ENCODE measurements at regions not wholly inside any gene's neighbourhood (a gene's known extent, or its start where the extent isn't known, plus 50 kb on each side); places are given as distances from the start of the nearest gene placed in this dataset.

GRCh38 chr15:93820566-93820965 is 410.8 kb upstream of the MCTP2 start:
- ChIA-PET RAD21 (ENCODE audit: unreplicated experiment) (no interaction called here), SMC1A (ENCODE audit: uncharacterized antibody, unreplicated experiment) (no interaction called here), POLR2A (no interaction called here), CTCF (no interaction called here)
- H3K27ac ChIP-seq (ENCODE audit: control insufficient read depth, insufficient read depth): no peak overlapping the region
- H3K9ac ChIP-seq (ENCODE audit: control insufficient read depth, insufficient read depth, low read length): no peak overlapping the region
- no peaks in the 10 kb centered on the region for H4K20me1 ChIP-seq (ENCODE audit: control insufficient read depth, insufficient read depth)
- no peaks in the 10 kb centered on the region for H3K9me3 ChIP-seq (replicated peaks; ENCODE audit: control insufficient read depth, insufficient read depth, low read length)
- H3K4me3 ChIP-seq: no peak overlapping the region
- 55% methylated on average over 4 of the region's 4 CpGs for WGBS (ENCODE audit: insufficient coverage, insufficient replicate concordance, low lambda C conversion rate, missing lambda C conversion rate)
- no peaks in the 10 kb centered on the region for H3K4me1 ChIP-seq (ENCODE audit: control insufficient read depth, insufficient read depth, low read length)
- no TSS peak for BruUV-seq (replicated peaks)
- ATAC-seq: no peak
- TF ChIP-seq POLR2AphosphoS5 (IDR thresholded peaks at IDR 0.05; ENCODE audit: low read length): no peak
- TF ChIP-seq CBFB (IDR thresholded peaks at IDR 0.05; ENCODE audit: low read depth): no peak
- no peak for TF ChIP-seq RAD51 (IDR thresholded peaks at IDR 0.05)
- no peak for TF ChIP-seq SUZ12 (IDR thresholded peaks at IDR 0.05; ENCODE audit: unreplicated experiment)
- no peak for TF ChIP-seq SREBF1 (IDR thresholded peaks at IDR 0.05; ENCODE audit: low read length)
- no peak for TF ChIP-seq HDGF (IDR thresholded peaks at IDR 0.05)
- TF ChIP-seq IKZF1 (conservative IDR thresholded peaks at IDR 0.05): no peak
- no peak for TF ChIP-seq RFX5 (IDR thresholded peaks at IDR 0.05; ENCODE audit: low read depth, low read length)
- no peak for TF ChIP-seq IRF5 (IDR thresholded peaks at IDR 0.05; ENCODE audit: borderline replicate concordance)
- no peak for TF ChIP-seq SP1 (IDR thresholded peaks at IDR 0.05; ENCODE audit: low read depth, low read length)
- TF ChIP-seq E2F4 (IDR thresholded peaks at IDR 0.05; ENCODE audit: low read depth, low read length): no peak
- no peak for TF ChIP-seq GATAD2B (conservative IDR thresholded peaks at IDR 0.05; ENCODE audit: low read depth)
- TF ChIP-seq SMC3 (IDR thresholded peaks at IDR 0.05; ENCODE audit: borderline replicate concordance, low read length): no peak
- TF ChIP-seq EZH2 (IDR thresholded peaks at IDR 0.05; ENCODE audit: borderline replicate concordance, control insufficient read depth, low read depth, low read length): no peak
- TF ChIP-seq BRCA1 (IDR thresholded peaks at IDR 0.05; ENCODE audit: low read depth, low read length): no peak
- no peak for TF ChIP-seq PBX3 (IDR thresholded peaks at IDR 0.05; ENCODE audit: insufficient replicate concordance, low read depth, low read length)
- no peak for TF ChIP-seq IRF4 (IDR thresholded peaks at IDR 0.05; ENCODE audit: low read depth, low read length)
- TF ChIP-seq SPI1 (IDR thresholded peaks at IDR 0.05; ENCODE audit: borderline replicate concordance, insufficient read depth, low read depth, low read length): no peak
- in situ Hi-C loops (cut with MboI): no loop called here
- DNase-seq (ENCODE audit: low read depth, low spot score): no peak
- H3K36me3 ChIP-seq (ENCODE audit: control insufficient read depth in 2 of 2, insufficient read depth in 2 of 2, low read length in 1 of 2): no peaks in the 10 kb centered on the region
- intact Hi-C loops (cut with micrococcal nuclease; ENCODE audit: unreplicated experiment): no loop called here
- no peak overlapping the region for H3K4me2 ChIP-seq (ENCODE audit: control insufficient read depth, insufficient read depth)
- FAIRE-seq: no peak
- H2AFZ ChIP-seq (ENCODE audit: control insufficient read depth, low read depth, low read length): no peak overlapping the region
- H3K27me3 ChIP-seq (replicated peaks in 1 of 2; ENCODE audit: control insufficient read depth in 2 of 2, insufficient read depth in 2 of 2, low read length in 1 of 2): no peaks in the 10 kb centered on the region
- H3K79me2 ChIP-seq (ENCODE audit: control insufficient read depth, insufficient read depth, low read length): no peaks in the 10 kb centered on the region

Data from GM12878 (cell line).